OCI-LY7 (cell line): ENCODE measurements at regions not wholly inside any gene's neighbourhood (a gene's known extent, or its start where the extent isn't known, plus 50 kb on each side); places are given as distances from the start of the nearest gene placed in this dataset.

Experiments used
- BruUV-seq: library from RNA; stranded (reverse); fragments of 400-500 nt; replicated peaks from 2 replicates; lab custom pipeline; 2021; lab: Mats Ljungman, UMichigan
- CTCF ChIA-PET: fragments of 300-600 bp; sonication (Branson Sonifier 250); formaldehyde crosslinking; loops from one replicate; lab custom pipeline; 2022; ENCODE audit warnings: antibody characterized with exemption; ENCODE audit not compliant: unreplicated experiment; lab: Charles Lee
- POLR2A ChIA-PET: fragments of 300-600 bp; sonication (Branson Sonifier 250); formaldehyde crosslinking; loops from one replicate; lab custom pipeline; 2022; ENCODE audit warnings: antibody characterized with exemption; lab: Charles Lee
- DNase-seq: peaks from one replicate; pipeline ENCODE4 v3.0.0-alpha.2; 2015; ENCODE audit warnings: low spot score
- H2AFZ ChIP-seq: fragments of 200-600 bp; sonication (generic), shearing (Covaris generic); 2 replicates; pipeline ENCODE4 v1.6.1; 2014; ENCODE audit warnings: mild to moderate bottlenecking, antibody characterized with exemption, low read length, moderate library complexity
- H3K27ac ChIP-seq: fragments of 200-600 bp; sonication (generic); 2 replicates; pipeline ENCODE4 v1.5.1; 2014; ENCODE audit warnings: mixed run types, low read depth, mild to moderate bottlenecking, moderate library complexity, low read length, inconsistent platforms; ENCODE audit not compliant: poor library complexity, severe bottlenecking
- H3K36me3 ChIP-seq: fragments of 200-600 bp; sonication (generic); 2 replicates; pipeline ENCODE4 v1.6.1; 2014; ENCODE audit warnings: mild to moderate bottlenecking, antibody characterized with exemption, low read length, moderate library complexity, mixed read lengths; ENCODE audit not compliant: insufficient read depth
- H3K4me1 ChIP-seq: fragments of 200-600 bp; sonication (generic); 2 replicates; pipeline ENCODE4 v1.5.1; 2014; ENCODE audit warnings: mild to moderate bottlenecking, low read length; ENCODE audit not compliant: insufficient read depth, poor library complexity, severe bottlenecking
- H3K4me2 ChIP-seq: fragments of 200-600 bp; sonication (generic); 2 replicates; pipeline ENCODE4 v1.6.1; 2014; ENCODE audit warnings: mild to moderate bottlenecking, low read length
- H3K4me3 ChIP-seq: fragments of 200-600 bp; sonication (generic); 2 replicates; pipeline ENCODE4 v1.5.1; 2014; ENCODE audit warnings: mild to moderate bottlenecking, low read depth, low read length; ENCODE audit not compliant: poor library complexity, severe bottlenecking
- H3K79me2 ChIP-seq: fragments of 200-600 bp; sonication (generic); 2 replicates; pipeline ENCODE4 v1.6.1; 2016; ENCODE audit warnings: low read depth, mild to moderate bottlenecking, low read length, moderate library complexity, mixed read lengths; ENCODE audit not compliant: insufficient read depth
- H3K9me2 ChIP-seq: fragments of 200-600 bp; sonication (generic); 2 replicates; pipeline ENCODE4 v1.6.1; 2016; ENCODE audit warnings: mild to moderate bottlenecking, low read length, mixed read lengths; ENCODE audit not compliant: insufficient read depth
- H3K9me3 ChIP-seq: fragments of 200-600 bp; sonication (generic); 2 replicates; pipeline ENCODE4 v1.6.1; 2014; ENCODE audit warnings: mild to moderate bottlenecking, mixed run types, low read length, mixed read lengths
- H4K20me1 ChIP-seq: fragments of 200-600 bp; sonication (generic); 2 replicates; pipeline ENCODE4 v1.6.1; 2014; ENCODE audit warnings: mild to moderate bottlenecking, antibody characterized with exemption, low read length, moderate library complexity, mixed read lengths; ENCODE audit not compliant: insufficient read depth
- CTCF ChIP-seq: fragments of 200-600 bp; sonication (generic); conservative IDR thresholded peaks from 2 replicates; pipeline ENCODE4 v1.5.1; 2014; ENCODE audit warnings: mild to moderate bottlenecking, antibody characterized with exemption, low read length, moderate library complexity, mixed read lengths
- EZH2phosphoT487 ChIP-seq: fragments of 200-600 bp; sonication (generic); IDR thresholded peaks from 2 replicates; pipeline ENCODE4 v1.6.1; 2018; ENCODE audit warnings: low read depth, borderline replicate concordance, mild to moderate bottlenecking, mixed run types, antibody characterized with exemption, low read length, moderate library complexity, mixed read lengths
- intact Hi-C: fragments of 100-400 bp; cut with micrococcal nuclease; formaldehyde crosslinking; loops from one replicate; pipeline ENCODE4 v1.10.0; 2022; ENCODE audit not compliant: unreplicated experiment

GRCh38 chr13:90070362-90070761 lies 1277.1 kb upstream of the MIR17HG start:
- H2AFZ ChIP-seq: no peak overlapping the region
- H3K27ac ChIP-seq: no peak overlapping the region
- no peaks in the 10 kb centered on the region for H3K79me2 ChIP-seq
- no TSS peak for BruUV-seq
- TF ChIP-seq CTCF (no peak), EZH2phosphoT487 (no peak)
- intact Hi-C loops: no loop called here
- peaks cover 32% of the 10 kb centered on the region for H3K9me3 ChIP-seq
- no peaks in the 10 kb centered on the region for H3K4me1 ChIP-seq
- CTCF ChIA-PET: no interaction called here
- H3K4me3 ChIP-seq: no peak overlapping the region
- H3K9me2 ChIP-seq: no peaks in the 10 kb centered on the region
- POLR2A ChIA-PET: interaction anchor here (0.6 kb wide), 2 partner anchors 376 to 381 kb away, joined by 3 read pairs; no protein-coding TSS in a partner anchor
- no peak for DNase-seq
- H3K36me3 ChIP-seq: no peaks in the 10 kb centered on the region
- no peak overlapping the region for H3K4me2 ChIP-seq
- no peaks in the 10 kb centered on the region for H4K20me1 ChIP-seq

- intact Hi-C loops: no loop called here
- Histone ChIP-seq H3K4me3 (no peak overlapping the region), H3K9me2 (no peaks in the 10 kb centered on the region), H4K20me1 (no peaks in the 10 kb centered on the region), H3K4me1 (no peaks in the 10 kb centered on the region), H3K36me3 (no peaks in the 10 kb centered on the region), H3K79me2 (no peaks in the 10 kb centered on the region), H2AFZ (no peak overlapping the region), H3K4me2 (no peak overlapping the region), H3K27ac (no peak overlapping the region), H3K9me3 (peaks cover 37% of the 10 kb centered on the region)
- ChIA-PET POLR2A (interaction anchor here (0.6 to 1.2 kb wide), 3 partner anchors 13 to 380 kb away, joined by 3 to 4 read pairs (median 3); no protein-coding TSS in a partner anchor), CTCF (no interaction called here)
- TF ChIP-seq CTCF (no peak), EZH2phosphoT487 (no peak)
- no TSS peak for BruUV-seq
- DNase-seq: no peak
These were observed 1276.5 kb upstream of the MIR17HG start for GRCh38 chr13:90070837-90071525.

GRCh38 chr13:90084684-90085290 lies 1262.7 kb upstream of the MIR17HG start:
- DNase-seq: no peak
- Histone ChIP-seq H4K20me1 (no peaks in the 10 kb centered on the region), H3K4me2 (no peak overlapping the region), H3K9me2 (no peaks in the 10 kb centered on the region), H3K27ac (no peak overlapping the region), H3K4me1 (no peaks in the 10 kb centered on the region), H3K4me3 (no peak overlapping the region), H3K79me2 (no peaks in the 10 kb centered on the region), H3K9me3 (peaks cover 22% of the 10 kb centered on the region; the same call in 1 of the 2 replicates), H3K36me3 (no peaks in the 10 kb centered on the region), H2AFZ (no peak overlapping the region)
- POLR2A ChIA-PET: no interaction called here
- CTCF ChIA-PET: no interaction called here
- no peak for TF ChIP-seq EZH2phosphoT487
- no peak for TF ChIP-seq CTCF
- BruUV-seq: no TSS peak
- intact Hi-C loops: no loop called here
